VCaP (cell line): ENCODE measurements at regions not wholly inside any gene's neighbourhood (a gene's known extent, or its start where the extent isn't known, plus 50 kb on each side); places are given as distances from the start of the nearest gene placed in this dataset.

ENCODE experiments used
- H3K27ac ChIP-seq: fragments of 450-650 bp; 2 replicates; pipeline ENCODE4 v1.5.1; 2017
- CTCF ChIP-seq: fragments of 450-650 bp; conservative IDR thresholded peaks from 2 replicates; pipeline ENCODE4 v1.5.1; 2017; ENCODE audit warnings: mild to moderate bottlenecking, moderate library complexity

- no peak for TF ChIP-seq CTCF
- no peak overlapping the region for H3K27ac ChIP-seq
Observed at GRCh38 chr3:54062546-54062945, 59.8 kb upstream of the CACNA2D3 start.

GRCh38 chr3:54056521-54056920 lies 65.8 kb upstream of the CACNA2D3 start:
- H3K27ac ChIP-seq: peak overlapping the region; percentile 71
- no peak for TF ChIP-seq CTCF

- peak overlapping the region; percentile 71 for H3K27ac ChIP-seq
- no peak for TF ChIP-seq CTCF
Observed at GRCh38 chr3:54053882-54054281, 68.5 kb upstream of the CACNA2D3 start.

GRCh38 chr3:54053211-54053610 lies 69.1 kb upstream of the CACNA2D3 start:
- peak overlapping the region; percentile 71 for H3K27ac ChIP-seq
- no peak for TF ChIP-seq CTCF

- H3K27ac ChIP-seq: no peak overlapping the region
Observed at GRCh38 chr3:54047568-54047967, 74.8 kb upstream of the CACNA2D3 start.

GRCh38 chr3:54046641-54047214 lies 75.6 kb upstream of the CACNA2D3 start:
- TF ChIP-seq CTCF: no peak
- H3K27ac ChIP-seq: no peak overlapping the region

More at GRCh38 chr3:54047568-54047967, 74.8 kb upstream of the CACNA2D3 start:
- no peak for TF ChIP-seq CTCF

- no peak overlapping the region for H3K27ac ChIP-seq
- TF ChIP-seq CTCF: no peak
Observed at GRCh38 chr3:54045061-54045815, 77.1 kb upstream of the CACNA2D3 start.
